Esophagus muscularis mucosa (tissue), 2 donors: ENCODE measurements at regions not wholly inside any gene's neighbourhood (a gene's known extent, or its start where the extent isn't known, plus 50 kb on each side); places are given as distances from the start of the nearest gene placed in this dataset.

Experiments
- EP300 ChIP-seq: sonication (generic); formaldehyde crosslinking; IDR thresholded peaks from one replicate; pipeline ENCODE4 v1.6.1; 2017; ENCODE audit warnings: antibody characterized with exemption
- POLR2A ChIP-seq: fragments of 450-650 bp; IDR thresholded peaks from one replicate; pipeline ENCODE4 v1.6.1; 2017; ENCODE audit warnings: antibody characterized with exemption, moderate library complexity, mild to moderate bottlenecking, low read depth

GRCh38 chr5:8247049-8247899 is 378.3 kb downstream of the MTRR start:
- no peak for TF ChIP-seq POLR2A
- TF ChIP-seq EP300, result no peak
